Urinary bladder (tissue), 3 donors: ENCODE measurements at regions not wholly inside any gene's neighbourhood (a gene's known extent, or its start where the extent isn't known, plus 50 kb on each side); places are given as distances from the start of the nearest gene placed in this dataset.

Source experiments
- DNase-seq: peaks from one replicate; pipeline ENCODE4 v3.0.0-alpha.2; 2015; ENCODE audit errors: extremely low spot score
- H3K27ac ChIP-seq: one replicate; pipeline ENCODE4 v1.5.1; 2013; ENCODE audit warnings: low read depth, mild to moderate bottlenecking, moderate library complexity
- H3K36me3 ChIP-seq: one replicate; pipeline ENCODE4 v1.6.1; 2013; ENCODE audit warnings: mild to moderate bottlenecking, moderate library complexity; ENCODE audit not compliant: insufficient read depth
- H3K4me1 ChIP-seq: one replicate; pipeline ENCODE4 v1.6.1; 2013; ENCODE audit warnings: mild to moderate bottlenecking, moderate library complexity; ENCODE audit not compliant: insufficient read depth
- H3K4me3 ChIP-seq: one replicate; pipeline ENCODE4 v1.5.1; 2013; ENCODE audit warnings: low read depth, low read length
- WGBS: extraction: QIAGEN DNeasy Blood & Tissue Kit; methylation state at CpG from one replicate; pipeline ENCODE4 v1.1.7; 2013; 5-methylcytosine and 5-hydroxymethylcytosine counted together
- donor health status: healthy with polysubstance abuse.
- donor health status: healthy.

DNA sequence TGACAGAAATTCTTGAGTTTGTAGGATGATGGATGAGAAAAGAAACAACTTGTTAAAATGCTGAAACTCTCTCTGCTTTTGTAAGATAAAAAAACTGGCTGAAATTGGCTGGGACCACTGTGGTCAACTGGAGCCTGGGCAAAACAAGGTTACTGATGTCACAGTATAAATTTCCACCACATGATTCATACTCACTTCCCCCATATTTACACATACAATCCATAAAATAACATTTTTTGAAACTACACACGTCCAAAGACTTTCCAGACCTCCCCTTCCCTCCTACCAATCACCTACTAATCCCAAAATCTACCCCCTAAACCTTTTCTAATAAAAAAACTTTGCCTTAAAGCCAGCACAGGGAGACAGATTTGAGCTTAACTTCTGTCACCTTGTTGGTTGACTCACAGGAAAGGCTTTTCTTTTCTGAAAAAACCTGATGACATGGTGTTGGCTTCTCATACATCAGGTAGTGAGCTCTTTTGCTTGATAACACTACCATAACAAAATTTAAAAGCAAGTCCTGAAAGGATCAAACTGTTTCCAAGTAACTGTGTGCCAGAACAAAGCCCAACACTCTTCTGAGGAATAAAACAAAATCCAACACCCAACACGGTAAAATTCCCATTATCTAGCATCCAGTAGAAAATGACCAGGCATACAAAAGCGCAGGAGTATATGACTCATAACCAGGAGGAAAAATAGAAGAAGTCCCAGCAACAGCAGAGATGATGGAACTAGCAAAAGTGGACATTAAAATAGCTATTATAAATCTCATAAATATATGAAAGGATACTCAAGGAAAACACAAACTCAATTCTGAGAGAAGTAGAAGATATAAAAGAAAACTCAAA, 87.3 kb upstream of the SNRK start:
- no peak overlapping the region for H3K27ac ChIP-seq
- no peak overlapping the region for H3K4me3 ChIP-seq
- no peaks in the 10 kb centered on the region for H3K4me1 ChIP-seq
- 81% methylated on average over 3 of the region's 3 CpGs for WGBS
- no peak for DNase-seq
- H3K36me3 ChIP-seq, result no peaks in the 10 kb centered on the region

DNA sequence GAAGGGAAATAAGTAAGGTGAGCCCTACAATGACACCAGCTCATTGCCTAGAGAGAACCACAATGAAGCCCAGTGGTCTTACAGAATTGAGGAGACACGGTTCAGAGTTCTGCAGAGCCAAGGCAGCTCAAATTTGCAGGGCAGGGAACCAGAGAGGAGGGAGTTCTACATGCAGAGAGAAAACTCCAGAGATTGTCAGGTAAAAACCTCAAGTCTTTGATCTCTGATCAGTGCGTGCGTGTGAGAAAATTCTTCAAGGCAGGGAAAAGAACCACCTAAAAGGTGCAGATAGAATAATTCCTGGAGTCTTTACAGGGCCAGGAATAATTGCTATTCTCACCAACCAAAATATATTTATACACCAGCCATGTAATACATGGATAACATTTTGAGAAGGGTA, 88.0 kb upstream of the SNRK start:
- H3K4me1 ChIP-seq, result no peaks in the 10 kb centered on the region
- DNase-seq, result no peak
- no peaks in the 10 kb centered on the region for H3K36me3 ChIP-seq
- H3K4me3 ChIP-seq, result no peak overlapping the region
- WGBS, result 72% methylated on average over 3 of the region's 3 CpGs
- no peak overlapping the region for H3K27ac ChIP-seq

DNA sequence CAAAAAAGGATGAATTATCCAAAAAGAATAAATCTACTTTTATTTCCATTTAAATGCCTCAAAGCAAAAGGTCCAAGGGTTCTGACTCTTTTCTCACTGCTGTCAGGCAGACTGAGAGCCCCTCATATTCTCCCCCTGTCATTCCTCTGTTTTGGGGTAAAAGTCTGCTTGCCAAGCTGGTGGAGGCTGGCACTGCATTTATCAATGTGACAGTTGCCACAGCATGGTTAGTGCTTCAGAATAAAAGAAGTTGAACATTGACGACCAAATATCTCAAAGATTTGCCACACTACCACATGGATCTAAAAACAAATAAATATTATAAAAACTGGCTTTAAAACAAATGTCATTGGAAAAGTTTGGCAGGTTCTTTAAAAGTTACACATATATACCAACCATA, 89.2 kb upstream of the SNRK start:
- Histone ChIP-seq H3K4me1 (no peaks in the 10 kb centered on the region), H3K4me3 (no peak overlapping the region), H3K27ac (no peak overlapping the region), H3K36me3 (no peaks in the 10 kb centered on the region)
- no peak for DNase-seq
- 79% methylated on average over 1 of the region's 1 CpG for WGBS

DNA sequence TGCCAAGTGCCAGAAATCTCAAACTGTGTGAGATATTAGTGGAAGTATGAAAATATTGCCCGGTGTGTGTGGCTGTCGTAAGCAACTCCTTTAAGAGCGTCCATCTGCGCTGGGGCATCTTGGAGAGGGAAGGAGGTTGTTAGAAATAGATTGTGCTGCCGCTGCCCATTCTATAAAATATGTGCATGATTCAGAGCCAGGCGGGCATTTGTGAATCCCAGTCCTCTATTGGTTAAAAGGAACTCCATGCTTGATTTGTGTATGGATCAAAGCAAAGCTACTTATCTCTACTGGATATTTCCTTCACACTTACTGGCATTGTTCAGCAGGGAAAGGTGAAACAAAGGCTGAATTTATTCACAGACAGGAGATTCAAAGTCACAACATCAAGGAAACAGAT, 89.6 kb upstream of the SNRK start:
- Histone ChIP-seq H3K36me3 (no peaks in the 10 kb centered on the region), H3K4me3 (no peak overlapping the region), H3K4me1 (no peaks in the 10 kb centered on the region), H3K27ac (no peak overlapping the region)
- DNase-seq, result no peak
- WGBS, result 82% methylated on average over 6 of the region's 6 CpGs

DNA sequence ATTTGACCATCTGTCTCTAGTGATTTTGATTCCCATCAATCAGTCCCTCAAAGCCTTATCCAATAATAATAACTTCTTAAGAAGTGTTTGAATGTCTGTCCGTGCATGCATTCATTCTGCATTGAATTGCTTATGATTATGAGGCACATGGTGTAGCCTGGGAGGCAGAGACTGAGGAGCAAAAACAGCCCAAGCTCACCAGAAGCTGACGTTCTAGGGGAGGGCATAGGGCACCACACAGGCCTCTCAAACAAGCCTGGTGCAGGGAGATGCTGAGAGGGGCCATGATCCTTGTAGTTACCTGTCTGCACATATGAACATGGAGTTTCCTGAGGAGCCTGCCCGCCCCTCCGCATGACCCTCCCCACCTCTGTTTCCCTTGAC, 89.2 kb upstream of the POMGNT2 start:
- Histone ChIP-seq H3K4me3 (no peak overlapping the region), H3K36me3 (no peaks in the 10 kb centered on the region), H3K4me1 (no peaks in the 10 kb centered on the region), H3K27ac (no peak overlapping the region)
- 89% methylated on average over 4 of the region's 4 CpGs for WGBS
- no peak for DNase-seq

DNA sequence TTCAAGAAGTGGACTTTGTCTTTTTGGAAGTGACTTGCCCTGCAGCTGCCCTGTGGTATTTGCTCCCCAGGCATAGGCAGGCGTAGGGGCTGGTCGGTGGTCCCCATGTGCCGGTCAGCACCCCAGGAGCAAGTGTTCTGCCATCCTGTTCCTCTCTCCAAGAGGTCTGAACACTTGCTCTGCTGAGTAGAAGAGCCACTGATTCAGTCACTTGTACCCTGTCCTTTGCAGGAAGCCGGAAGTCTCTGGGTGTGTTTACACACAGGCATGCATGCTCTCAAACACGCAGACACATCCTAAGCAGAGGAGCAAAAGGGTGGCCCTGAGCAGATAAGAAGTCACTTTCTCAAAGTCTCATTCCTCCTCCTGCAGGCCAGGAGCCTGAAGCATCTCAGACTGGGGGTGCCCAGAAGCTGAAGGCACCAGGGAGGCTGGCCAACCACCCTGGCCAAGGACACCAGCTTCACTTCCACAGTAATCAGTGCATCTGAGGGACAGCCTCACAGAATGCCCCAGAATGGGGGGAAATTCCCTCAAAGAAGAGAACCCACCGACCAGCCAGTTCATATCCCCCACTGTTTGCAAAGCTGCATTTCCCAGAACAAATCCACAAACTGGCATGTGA, 88.7 kb upstream of the POMGNT2 start:
- Histone ChIP-seq H3K36me3 (no peaks in the 10 kb centered on the region), H3K4me3 (no peak overlapping the region), H3K4me1 (no peaks in the 10 kb centered on the region), H3K27ac (no peak overlapping the region)
- 80% methylated on average over 6 of the region's 6 CpGs for WGBS
- no peak for DNase-seq

DNA sequence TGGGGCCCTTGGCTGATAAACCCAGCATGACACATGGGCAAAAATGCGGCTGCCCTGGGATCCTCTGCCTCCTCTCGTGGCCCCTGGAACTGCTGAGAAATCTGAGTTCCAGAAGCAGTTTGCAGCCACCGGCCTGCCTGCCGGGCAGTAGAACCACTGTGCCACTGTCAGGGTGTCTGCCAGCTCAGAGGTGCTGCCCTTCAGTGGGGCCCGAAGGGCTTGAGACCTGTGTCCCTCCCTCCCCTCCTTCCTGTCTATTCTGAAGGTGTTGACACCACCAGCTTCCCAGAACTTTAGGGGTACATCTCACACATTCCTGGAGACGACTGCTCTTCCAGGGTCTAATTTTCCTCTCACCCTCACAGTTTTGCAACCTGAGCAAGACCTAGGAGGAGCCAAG, 88.2 kb upstream of the POMGNT2 start:
- no peak overlapping the region for H3K27ac ChIP-seq
- 90% methylated on average over 6 of the region's 6 CpGs for WGBS
- no peak for DNase-seq
- no peaks in the 10 kb centered on the region for H3K36me3 ChIP-seq
- H3K4me1 ChIP-seq, result no peaks in the 10 kb centered on the region
- no peak overlapping the region for H3K4me3 ChIP-seq

DNA sequence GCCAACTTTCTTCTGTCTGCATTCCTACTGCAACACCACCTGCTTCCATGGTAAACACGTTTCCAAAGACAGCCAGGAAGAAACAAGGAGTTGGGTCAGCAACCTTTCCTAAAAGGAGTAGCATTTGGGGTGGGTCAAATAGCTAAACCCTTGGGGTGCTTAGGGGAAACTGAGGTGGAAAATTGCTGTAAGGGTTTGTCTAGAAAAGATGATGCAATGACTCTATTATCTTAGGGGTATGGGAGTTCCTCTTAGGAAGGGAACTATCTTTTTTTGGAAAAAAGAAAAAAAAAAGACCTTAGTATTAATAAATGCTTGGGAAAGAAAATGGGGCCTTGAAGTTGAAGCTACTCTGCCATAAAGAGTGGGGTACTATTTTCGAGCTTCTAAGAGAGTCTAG, 86.1 kb upstream of the POMGNT2 start:
- Histone ChIP-seq H3K4me3 (no peak overlapping the region), H3K4me1 (no peaks in the 10 kb centered on the region), H3K36me3 (no peaks in the 10 kb centered on the region), H3K27ac (no peak overlapping the region)
- no peak for DNase-seq
- 59% methylated on average over 2 of the region's 2 CpGs for WGBS

DNA sequence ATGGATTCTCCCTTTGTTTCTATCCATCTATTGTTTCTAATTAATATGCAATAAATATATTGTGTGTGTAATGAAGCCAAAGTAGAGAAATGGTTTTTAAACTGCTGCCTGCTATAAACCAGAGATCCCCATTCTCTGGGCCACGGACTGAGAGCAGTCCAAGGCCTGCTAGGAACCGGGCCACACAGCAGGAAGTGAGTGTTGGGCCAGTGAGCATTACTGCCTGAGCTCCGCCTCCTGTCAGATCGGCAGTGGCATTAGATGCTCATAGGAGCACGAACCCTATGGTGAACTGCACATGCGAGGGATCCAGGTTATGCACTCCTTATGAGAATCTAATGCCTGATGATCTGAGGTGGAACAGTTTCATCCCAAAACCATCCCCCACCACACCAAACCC, 85.2 kb upstream of the POMGNT2 start:
- 59% methylated on average over 6 of the region's 6 CpGs for WGBS

DNA sequence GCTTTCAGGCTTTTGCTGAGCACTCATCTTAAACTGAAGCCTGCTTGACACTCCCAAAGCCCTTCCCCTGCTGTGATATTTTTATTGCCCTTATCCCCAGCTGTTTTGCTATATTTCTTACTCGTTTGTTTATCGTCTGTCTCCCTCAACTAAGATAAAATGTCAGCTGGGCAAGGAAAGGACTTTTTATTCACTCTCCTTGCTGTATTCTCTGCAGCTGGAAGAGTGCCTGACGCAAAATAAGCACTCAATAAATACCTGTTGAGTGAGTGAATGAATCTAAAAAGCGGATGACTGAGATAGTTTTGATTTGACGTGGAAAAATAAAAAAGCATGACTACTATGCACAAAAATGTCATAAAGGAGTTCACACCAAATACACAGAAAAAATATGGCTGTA, 84.8 kb upstream of the POMGNT2 start:
- Histone ChIP-seq H3K36me3 (no peaks in the 10 kb centered on the region), H3K27ac (no peak overlapping the region), H3K4me1 (no peaks in the 10 kb centered on the region), H3K4me3 (no peak overlapping the region)
- 23% methylated on average over 5 of the region's 5 CpGs for WGBS
- DNase-seq, result no peak

More for the DNA sequence above, 85.2 kb upstream of the POMGNT2 start:
- no peaks in the 10 kb centered on the region for H3K36me3 ChIP-seq
- H3K27ac ChIP-seq, result no peak overlapping the region
- DNase-seq, result no peak
- H3K4me1 ChIP-seq, result no peaks in the 10 kb centered on the region
- H3K4me3 ChIP-seq, result no peak overlapping the region

DNA sequence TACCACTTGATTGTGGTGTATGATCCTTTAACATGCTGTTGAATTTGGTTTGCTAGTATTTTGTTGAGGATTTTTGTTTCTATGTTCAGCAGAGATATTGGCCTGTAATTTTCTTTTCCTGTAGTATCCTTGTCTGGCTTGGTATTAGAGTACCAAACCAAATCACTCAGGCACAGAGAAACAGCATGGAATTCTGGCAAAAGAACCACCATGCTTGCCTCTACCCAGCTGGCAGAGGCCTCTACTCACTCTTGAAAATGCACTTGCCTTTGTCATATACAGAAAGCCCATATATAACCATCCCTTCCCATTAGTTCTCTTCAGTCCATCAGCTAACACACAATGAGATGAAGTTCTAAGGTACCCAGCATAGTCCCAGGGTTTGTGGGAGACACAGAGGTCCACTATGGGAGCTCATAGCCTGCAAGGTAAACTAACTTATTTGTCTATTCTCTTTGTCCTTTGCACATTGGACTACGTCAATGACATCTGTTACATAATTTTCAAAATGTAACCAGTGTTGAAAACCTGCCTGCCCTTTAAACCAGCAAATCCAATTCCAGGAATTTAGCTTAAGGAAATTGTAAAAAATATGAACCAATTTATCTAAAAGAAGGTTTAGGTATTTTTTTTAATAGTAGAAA, 82.1 kb upstream of the POMGNT2 start:
- Histone ChIP-seq H3K27ac (no peak overlapping the region), H3K36me3 (no peaks in the 10 kb centered on the region), H3K4me1 (no peaks in the 10 kb centered on the region), H3K4me3 (no peak overlapping the region)
- WGBS, result 95% methylated on average over 1 of the region's 1 CpG
- DNase-seq, result no peak

DNA sequence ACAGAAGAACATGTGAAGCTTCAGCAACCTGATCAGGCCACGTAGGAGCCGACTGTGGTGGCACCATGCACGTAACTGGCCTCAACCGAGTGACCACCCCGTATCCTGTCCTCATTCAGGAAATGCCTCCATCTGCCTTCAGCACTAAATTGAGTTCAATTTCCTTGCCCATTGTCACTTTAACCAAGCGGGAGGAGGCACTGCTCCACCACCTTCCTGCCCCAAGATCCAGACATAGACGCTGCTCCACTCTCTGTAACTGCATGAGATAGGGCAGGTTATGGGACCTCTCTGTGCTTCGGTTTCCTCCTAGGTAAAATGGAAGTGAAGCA, 80.1 kb upstream of the POMGNT2 start:
- Histone ChIP-seq H3K27ac (no peak overlapping the region), H3K4me3 (no peak overlapping the region), H3K4me1 (no peaks in the 10 kb centered on the region), H3K36me3 (no peaks in the 10 kb centered on the region)
- DNase-seq, result no peak
- WGBS, result 86% methylated on average over 8 of the region's 8 CpGs

DNA sequence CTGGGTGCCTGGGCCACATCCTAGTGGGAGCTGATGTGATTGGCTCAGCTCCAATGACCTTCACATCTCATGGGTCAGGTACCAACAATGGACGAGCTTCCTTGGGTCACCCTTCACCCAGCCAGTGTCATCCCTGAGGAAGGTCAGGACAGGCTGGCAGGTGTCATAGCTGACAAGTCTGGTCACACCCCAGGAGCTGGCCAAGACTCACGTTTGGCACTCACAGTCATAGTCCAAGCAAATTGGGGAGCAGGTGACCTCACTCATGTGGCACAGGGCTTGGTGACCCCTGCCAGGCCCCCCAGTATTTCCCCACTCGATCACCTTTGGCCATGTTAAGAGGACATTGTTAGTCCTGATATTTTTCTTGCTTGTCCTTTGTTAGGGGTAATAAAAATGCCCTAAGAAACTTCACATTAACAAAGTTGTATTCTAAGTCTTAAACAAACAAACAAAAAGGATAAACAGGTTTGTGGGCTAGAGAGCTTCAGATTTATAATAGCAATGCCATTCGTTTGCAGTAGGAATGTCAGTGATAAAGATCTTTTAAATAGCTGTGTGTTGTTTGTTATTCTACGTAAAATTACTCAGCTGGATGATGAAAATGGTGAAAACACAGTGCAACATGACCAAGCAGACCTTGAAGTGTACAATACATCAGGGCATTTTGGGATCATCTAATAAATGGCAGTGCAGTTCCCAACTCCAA, 79.5 kb upstream of the POMGNT2 start:
- Histone ChIP-seq H3K27ac (no peak overlapping the region), H3K36me3 (no peaks in the 10 kb centered on the region), H3K4me1 (no peaks in the 10 kb centered on the region), H3K4me3 (no peak overlapping the region)
- WGBS, result 69% methylated on average over 5 of the region's 5 CpGs
- DNase-seq, result no peak

DNA sequence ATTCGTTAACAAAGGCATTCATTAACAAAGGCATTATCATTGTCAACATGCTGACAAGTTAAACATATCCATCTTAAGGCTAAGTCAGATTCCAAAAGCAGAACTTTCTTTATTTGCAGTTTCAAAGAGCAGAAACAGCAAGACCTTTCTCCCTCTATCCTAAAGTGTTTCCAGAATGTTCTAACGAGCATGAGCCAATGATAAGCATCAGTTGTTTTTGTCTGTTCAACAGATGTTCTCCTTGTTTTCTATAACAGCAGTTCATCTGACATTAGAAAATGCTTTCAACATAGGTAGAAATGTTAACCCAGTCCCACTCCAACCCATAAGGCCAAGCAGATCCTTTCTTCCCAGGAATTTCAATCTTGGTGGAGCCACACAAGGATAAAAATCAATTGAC, 77.6 kb upstream of the POMGNT2 start:
- Histone ChIP-seq H3K4me1 (no peaks in the 10 kb centered on the region), H3K36me3 (no peaks in the 10 kb centered on the region), H3K27ac (no peak overlapping the region), H3K4me3 (no peak overlapping the region)
- WGBS, result 85% methylated on average over 2 of the region's 2 CpGs
- no peak for DNase-seq
